Fibroblast of the conjunctiva (primary cell): ENCODE measurements at regions not wholly inside any gene's neighbourhood (a gene's known extent, or its start where the extent isn't known, plus 50 kb on each side); places are given as distances from the start of the nearest gene placed in this dataset.
A peak's percentile ranks its signal among the peaks of the same experiment; 100 is the strongest.

Experiments used
- DNase-seq: peaks from one replicate; pipeline ENCODE4 v3.0.0-alpha.2; 2010; ENCODE audit warnings: low read depth

DNA sequence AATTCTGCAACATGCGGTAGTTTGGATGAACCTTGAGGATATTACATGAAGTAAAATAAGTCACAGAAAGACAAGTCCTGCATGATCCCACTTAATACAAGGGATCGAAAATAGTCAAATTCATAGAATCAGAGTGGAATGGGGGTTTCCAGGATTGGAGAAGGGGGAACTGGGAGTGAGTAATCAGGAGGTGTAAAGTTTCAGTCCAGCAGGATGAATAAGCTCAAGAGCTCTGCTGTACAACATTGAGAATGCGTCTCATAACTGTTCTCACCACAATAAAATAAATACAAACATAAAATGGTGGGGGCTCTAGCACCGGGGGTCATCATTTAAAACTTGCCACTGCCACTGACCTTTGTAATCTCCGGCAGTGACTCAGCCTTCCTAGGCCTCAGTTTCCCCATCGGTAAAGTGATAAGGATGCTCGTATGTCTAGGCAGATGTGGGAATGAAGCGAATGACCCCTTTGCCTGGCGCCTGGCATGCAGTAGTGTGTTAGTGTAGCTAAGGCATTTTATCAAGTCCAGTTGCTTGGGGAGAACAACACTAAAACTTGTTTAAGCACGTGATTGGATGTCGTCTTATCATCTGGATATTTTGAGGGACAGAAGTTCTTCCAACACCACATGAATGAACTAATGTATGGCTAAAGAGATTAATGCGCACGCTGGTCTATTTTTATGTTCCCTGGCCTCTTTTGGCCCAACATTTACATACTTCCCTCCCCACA, 421.1 kb downstream of the QKI start:
- DNase-seq = no peak

DNA sequence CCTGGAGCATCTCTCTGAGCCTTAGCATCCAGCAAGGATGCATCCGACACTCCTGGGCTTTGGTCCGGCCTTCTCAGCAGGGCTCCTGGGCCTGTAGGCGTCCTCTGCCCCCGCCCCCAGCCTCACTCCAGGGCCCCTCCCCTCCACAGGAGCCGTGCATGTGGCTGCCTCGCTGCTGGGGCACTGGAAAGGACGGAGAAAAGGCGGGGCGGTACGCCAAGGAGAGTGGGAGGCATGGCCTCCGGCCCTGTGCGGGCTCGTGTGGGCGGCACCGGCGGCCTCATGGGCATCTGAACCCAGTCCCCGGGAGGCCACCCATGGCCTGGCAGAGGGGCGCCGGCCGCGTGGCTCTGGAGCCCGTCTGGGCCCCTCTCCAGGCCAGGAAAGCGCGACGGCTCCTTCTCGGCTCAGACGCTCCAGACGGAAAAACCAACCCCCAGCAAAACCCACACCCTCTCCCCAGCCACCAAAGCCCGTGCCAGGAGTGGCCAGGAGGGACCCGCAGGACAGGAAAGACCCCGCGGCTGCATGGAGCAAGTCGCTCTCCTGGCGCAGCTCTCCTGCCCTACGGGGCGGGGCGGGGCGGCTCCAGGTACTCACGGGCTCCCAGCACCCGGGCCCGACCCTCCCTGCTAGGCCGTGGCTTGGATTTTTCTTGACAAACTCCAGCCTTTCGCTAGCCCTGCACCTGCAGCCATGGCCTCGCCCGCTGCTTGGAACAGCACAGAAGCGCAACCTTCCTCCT, 419.9 kb downstream of the QKI start:
- DNase-seq = no peak

DNA sequence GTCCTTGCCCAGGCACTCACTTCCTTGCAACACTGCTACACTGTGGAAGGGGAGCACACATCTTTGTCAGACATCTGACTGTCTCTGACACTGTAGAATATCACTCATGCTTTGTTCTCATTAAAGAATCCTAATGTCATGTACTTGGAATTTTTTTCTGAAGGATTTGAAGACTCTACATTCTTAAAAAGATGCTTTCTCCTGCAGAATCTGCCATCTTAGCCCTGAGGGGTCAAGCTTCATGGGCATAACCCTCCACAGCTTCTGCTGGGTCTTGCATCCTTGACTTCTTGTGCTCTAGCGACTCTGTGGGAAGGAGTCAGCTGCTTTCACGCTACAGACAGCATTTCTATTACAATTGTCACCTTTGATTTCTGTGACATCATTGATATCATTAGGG, 417.2 kb downstream of the QKI start:
- no peak for DNase-seq

DNA sequence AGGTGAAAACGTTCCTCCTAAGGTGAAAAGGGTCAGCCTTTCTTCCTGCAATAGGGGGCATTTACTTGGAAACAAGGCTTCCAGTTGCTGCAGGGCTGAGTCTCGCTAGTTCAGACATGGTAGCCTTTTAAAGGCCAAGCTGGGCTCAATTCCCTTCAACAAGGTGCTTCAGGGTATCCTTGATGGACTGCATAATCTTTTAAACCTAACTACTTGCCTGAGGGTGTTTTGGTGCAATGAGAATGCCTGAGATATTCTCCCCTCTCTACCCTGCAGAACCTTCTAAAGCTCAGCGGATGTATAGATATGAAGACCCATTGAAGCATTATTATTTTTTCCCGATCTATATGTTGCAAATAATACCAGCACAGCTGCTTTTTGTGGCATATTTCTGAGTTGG, 416.1 kb downstream of the QKI start:
- DNase-seq = no peak

DNA sequence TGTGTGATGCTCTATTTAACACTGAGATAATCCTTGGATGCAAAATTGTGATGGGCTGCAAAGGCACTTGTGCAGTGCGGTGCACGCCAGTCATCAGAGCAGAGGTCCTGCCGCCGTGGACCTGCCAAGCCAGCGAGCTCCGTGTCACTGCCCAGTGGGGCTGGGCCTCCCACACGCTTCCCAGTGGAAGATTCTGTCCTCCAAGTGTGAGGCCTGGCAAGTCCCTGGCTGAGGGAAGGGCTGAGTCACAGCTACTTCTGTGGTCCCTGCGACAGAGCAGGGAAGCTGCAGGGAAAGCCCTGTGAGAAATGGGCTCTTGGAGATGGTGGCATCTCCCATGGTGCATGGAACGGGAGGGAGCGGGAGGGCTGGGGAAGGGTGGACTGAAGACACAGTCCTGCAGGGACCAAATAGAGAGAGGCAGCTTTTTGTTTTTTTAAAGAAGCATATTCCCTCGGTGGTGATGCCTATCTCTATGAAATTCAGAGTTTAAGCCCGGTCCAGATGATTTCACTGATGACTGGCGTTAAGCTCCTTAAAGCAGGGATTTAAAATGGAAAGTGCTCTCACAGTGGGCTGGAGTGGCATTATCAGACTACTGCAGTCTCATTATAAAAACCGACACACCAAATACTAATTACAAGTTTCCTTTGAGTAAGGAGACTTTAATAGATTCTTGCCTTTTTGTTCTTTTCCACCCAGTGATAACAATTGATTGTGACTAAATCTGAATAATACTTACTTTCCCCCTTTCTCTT, 413.7 kb downstream of the QKI start:
- DNase-seq = no peak

DNA sequence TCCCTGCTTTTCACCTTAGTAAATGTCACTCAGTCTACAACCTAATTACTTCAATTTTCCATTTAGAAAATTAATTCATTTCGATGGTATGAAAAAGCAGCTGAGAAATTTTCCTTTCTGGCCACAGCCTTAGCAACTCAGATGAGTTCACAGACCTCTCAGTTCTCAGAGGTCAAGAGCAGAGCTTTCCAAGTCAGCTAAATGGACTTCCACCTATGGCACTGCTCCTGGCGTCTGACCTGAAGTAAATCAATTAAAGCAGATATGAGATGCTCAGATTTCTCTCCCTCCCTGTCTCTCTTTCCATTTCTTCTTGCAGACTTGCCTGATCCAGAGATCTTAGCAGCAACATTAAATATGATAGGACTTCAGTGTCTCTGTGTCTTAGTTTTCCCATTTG, 412.6 kb downstream of the QKI start:
- DNase-seq = no peak

DNA sequence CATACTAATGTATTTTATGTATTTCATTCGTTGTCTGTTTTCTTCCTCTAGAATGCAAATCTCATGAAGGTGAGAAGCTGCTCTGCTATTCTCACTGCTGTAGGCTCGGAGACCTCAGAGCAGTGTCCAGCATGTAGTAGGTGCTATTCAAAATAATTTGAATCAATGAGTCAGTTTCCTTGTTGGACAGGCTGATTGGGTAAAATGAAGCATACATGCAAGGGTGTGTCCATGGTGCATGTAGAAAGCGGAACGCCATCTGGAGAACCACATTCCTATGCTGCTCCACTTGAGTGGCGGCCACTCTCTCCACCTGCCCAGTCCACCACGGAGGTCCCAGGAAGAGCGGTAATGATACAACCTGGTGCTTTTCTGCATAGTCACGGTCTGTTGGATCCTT, 412.1 kb downstream of the QKI start:
- DNase-seq = no peak

DNA sequence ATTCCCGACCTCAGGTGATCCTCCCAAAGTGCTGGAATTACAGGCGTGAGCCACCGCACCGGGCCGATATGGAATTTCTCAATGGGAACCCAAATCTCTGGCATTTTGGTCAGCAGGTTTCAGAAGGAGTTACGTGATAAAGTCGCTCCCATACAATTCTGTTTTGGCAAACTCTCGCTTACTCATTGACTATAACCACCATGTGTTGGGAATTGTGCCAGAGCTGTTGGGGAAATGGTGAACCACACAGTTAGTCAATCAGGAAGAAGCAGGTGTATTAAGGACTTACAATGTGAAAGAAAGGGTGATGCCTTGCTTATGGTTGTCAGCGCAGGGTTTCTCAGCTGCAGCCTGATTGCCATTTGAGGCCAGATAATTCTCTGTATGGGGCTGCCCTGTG, 410.5 kb downstream of the QKI start:
- DNase-seq = no peak

DNA sequence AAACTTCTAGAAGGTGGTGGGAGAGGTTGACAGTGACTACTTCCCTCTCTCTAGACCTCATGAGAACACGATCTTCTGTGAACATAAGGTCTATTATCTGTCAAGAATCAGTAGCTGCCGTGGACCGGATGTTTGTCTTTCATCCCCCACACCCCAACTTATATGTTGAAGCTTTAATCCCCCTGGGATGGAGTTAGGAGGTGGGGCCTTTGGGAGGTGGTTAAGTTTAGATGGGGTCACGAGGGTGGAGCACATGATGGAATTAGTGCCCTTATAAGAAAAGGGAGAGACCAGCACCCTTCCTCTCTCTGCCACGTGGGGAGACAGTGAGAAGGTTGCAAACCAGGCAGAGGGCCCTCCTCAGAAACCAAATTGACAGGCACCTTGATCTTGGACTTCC, 409.1 kb downstream of the QKI start:
- DNase-seq = no peak

DNA sequence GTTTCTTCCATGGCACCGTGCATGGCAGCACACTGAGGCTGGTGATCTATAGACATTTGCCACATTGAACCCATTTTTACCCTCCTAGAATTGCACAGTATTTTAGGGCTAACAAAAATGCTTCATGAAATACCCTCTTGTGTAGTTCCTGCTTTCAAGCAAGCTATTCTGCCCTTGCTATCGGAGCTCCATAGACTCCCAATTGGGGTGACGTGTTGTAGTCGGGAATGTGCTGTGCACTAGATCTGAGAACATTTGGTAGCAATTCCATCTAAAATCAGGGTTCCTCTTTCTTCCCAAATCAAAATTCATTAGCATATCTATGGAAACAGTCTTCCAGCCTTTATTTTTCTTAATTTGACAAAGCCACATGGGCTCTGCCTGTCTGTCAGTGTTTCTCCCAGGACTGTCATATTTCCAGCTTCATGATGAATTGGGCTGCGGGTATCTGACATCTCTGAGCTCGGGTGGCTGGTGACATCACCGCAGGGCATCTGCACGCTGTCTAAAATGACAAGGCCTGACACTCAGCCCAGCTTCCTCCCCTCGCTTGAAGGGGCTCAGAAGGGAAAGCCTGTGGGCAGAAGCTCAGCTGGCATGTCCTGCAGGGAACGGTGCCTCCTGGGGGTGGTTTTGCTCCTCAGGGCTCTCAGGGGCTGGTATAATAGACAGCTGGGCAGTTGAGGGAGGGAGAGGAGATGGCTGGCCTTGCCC, 406.4 kb downstream of the QKI start:
- DNase-seq = no peak

DNA sequence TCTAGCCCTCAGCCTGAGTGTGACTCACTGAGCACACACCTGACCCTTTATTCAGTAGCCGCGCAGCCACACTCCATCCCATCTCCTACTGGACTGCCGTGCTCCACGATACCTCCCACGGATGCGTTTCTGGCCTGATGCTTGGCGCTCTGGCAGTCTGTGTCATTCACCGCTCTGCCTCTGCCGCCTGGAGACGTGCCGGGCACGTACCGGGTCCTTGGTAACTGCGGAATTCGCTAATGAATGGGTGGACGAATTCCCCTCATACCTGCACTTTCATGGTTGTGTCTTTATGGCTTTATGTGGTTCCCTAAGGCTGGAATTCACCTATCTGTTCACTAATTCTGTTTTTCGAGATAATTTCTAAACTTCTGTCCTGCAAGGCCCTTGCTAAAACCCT, 405.7 kb downstream of the QKI start:
- no peak for DNase-seq

DNA sequence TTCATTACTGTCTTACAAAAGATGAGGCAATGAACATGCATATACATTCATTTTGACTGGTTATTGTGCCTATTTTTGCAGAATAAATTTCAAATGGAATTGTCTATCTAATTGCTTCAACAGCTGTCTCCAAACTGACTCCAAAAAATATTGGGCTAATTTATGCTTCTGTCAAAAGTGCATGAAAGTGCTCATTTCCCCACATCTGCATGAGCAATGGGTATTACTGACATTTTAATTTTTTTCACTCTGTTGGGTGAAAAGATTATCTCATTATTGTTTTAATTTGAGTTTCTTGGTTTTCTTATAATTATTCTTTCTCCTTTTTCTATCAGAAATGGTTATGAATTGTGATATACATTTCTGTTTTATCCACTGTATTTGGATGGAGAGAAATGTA, 404.2 kb downstream of the QKI start:
- DNase-seq = no peak

DNA sequence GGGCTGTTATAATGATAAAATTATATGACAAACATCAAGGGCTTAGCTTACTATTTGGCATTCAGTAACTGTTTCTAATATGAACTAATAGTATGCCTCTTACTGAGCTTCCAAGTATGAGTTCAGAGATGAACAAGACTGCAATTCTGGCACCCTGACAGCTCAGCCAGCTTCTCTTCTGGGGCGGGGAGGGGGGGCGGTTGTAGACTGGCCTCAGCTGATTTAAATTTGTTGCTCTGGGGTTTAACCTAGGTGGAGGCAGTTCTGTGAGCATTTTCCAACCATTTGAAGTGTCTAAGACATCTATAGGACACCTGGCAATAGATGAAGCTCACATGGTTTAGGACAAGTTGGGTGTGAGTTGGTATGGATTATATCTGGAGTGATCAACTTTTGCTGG, 401.9 kb downstream of the QKI start:
- no peak for DNase-seq

DNA sequence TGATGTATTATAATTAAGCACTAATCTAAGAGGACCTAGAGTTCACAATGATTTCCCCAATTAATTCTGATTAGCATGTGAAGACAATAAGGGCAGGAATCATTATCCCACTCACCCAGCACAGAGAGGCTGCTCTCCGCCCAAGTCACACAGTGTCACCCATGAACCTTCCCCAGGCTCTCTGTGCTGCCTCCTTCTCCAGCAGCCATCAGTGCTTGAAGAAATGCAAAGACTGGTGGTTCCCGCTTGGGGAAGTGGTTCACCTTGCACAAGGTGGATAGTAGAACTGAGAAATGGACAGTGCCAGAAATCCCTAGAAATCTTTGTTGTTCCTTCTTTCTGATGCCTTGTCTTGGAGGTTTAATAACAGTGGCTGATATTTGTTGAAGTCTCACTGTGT, 401.3 kb downstream of the QKI start:
- no peak for DNase-seq

DNA sequence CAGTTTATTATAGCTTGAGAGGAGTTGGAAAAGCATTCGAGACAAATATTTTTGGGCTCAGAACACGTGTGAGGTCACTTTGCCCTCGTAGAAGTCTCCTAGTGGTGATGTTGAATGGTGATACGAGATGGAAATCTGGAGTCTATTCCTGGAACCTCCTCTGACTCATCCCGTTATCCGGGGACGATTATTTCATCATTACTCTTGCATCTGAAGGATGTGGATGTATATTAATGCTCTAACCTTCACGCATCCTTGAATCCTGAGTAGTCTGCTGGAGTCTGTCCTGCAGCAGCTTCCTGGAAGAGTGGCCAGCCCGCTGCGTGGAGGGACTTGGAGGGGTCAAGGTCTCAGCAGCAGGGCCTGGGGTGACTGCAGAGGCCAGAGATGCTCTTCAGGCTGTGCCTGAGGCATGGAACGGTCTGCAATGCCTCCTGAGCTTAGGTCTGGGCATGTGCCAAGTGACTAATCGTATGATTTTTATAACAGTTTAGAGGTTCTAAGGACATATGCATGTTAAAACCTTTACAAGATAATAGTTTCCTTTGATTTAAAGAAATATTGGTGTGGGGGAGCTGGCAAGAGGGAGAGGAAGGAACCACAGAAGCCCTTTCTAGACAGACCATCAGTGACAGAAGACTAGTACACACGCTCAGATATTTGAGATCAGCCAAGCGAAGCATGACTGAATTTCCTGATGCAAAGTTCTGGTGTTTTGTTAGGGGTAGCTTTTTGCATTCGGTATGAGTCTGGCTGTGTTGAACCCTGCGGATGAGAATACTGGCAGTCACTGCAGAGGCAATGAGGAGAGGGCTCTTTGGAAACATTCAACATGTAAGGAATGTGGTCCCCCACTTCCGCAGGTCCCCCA, 400.2 kb downstream of the QKI start:
- DNase-seq = peak; percentile 74

DNA sequence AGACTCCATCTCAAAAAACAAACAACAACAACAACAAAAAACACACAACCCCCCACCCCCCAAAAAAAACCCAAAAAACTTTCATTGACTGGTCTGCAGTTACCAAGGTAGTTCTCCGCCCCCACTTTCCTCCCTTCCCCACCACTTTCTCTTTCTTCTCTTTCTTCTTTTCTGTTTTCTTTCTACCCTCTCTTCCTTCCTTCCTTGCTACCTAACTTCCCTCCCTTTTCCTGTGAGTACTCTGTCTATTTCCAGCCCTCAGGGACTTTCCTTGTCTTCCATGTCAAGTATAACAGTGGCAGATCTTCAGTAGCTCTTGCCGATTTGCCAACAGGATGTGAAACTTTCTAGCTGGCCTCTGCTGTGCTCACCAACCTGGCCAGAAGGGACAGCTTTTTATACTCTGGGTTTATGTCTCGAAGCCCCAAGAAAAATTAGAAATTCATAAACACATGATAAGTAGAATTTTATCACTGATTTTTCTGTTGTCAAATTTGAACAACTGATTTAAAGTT, 399.5 kb downstream of the QKI start:
- no peak for DNase-seq

DNA sequence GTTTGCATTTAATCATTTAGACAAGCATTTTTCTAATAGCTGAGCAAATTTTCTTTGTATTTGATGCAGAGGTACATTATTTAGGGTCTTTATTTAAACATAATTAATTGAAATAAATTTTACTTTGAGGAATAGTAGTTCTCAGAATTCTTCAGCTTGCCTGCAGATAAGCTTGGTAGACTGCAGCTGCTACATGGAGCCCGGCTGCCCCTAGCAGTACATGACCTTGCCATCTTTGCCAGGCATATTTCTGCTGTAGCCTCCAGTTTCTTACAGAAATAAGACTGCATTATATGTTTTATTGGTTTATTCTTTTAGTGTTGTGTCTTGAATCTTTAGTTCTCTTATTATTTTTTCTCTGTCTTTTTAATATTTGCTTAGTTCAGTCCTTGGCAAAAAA, 396.8 kb downstream of the QKI start:
- DNase-seq = no peak

DNA sequence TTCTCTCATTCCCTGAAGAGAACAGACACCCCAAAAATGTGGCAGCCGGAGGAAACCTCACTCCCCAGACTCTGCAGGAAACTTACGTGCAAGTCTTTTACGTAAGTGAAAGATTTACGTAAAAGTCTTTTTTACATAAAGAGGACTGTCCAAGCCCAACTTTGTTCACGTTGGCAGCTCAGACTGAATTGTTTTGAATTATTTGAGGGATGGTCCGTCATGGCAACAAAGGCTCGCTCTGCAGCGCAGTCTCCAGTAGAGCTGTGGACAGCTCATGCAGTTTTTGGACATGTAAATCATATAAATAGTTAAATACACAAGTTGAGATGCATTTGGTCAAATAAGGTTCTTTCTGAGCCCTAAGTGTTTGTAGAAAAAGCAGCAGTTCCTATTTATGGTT, 394.8 kb downstream of the QKI start:
- no peak for DNase-seq

DNA sequence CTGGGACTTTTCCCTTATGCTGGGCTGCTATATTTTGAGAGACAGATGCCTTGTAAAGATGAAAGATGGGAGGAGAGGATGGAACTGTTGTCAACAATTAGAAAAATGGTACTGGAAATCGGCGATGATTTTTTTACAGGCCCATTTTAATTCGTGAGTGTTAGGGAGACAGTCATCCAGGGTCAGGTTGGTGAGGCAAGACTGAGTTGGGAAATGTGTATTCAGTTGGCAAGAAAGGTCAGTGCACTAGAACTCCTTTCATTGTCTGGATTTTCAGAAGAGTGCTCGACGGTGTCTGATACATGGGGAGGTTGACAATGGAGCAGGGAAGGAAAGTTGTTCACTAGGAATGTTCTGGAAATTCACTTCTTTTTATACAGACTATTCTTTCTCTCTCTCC, 394.4 kb downstream of the QKI start:
- DNase-seq = no peak

DNA sequence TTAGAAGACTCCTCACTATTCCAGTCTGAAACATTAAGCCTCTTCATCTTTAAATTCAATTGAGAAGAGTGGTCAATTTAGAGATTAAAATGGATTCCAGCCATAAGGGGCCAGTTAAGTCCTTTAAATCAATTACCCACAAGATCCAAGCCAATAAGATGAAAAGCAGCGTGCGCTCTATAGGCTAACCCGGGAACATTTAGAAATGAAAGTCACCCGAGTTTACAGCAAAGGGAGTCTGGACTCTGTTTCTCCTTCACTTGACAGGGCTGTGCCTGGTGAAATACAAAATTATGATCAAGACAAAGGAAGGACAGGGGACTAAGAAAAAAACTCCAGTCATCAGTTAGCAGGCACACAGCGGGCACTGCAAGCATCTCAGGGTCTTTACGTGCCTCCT, 393.7 kb downstream of the QKI start:
- DNase-seq = no peak

DNA sequence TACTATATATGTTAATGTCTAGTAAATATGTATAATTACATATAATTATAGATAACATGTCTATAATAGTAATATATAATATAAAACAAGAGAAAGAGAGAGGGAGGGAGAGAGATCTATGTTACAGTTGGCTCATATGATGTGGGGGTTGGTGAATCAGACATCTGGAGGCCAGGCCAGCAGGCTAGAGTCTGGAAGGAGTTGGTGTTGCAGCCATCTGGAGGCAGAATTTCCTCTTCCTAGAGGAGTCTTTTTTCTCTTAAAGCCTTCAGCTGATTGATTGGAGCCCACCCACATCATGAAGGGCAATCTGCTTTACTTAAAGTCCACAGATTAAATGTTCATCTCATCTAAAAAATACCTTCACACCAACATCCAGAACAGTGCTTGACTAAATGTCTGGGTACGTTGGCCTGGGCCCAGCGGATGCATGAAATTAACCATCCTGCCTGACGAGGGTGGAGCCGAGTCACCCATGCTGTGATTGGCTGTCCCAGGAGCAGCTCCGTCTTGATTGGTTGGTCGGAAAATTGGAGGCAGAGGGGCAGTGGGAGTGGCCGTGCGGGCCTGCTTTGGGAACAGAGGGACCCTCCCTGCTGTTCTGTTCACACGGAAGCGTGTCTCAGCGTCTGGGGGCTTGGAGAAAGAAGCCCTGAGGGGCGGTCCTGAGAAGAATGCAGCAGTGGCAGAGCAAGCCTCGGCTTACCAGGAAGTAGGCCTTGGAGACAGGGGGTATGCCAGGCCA, 392.4 kb downstream of the QKI start:
- DNase-seq = peak; percentile 13
